ENCODE measurements at regions not wholly inside any gene's neighbourhood (a gene's known extent, or its start where the extent isn't known, plus 50 kb on each side); places are given as distances from the start of the nearest gene placed in this dataset.
A peak's percentile ranks its signal among the peaks of the same experiment; 100 is the strongest.

DNA sequence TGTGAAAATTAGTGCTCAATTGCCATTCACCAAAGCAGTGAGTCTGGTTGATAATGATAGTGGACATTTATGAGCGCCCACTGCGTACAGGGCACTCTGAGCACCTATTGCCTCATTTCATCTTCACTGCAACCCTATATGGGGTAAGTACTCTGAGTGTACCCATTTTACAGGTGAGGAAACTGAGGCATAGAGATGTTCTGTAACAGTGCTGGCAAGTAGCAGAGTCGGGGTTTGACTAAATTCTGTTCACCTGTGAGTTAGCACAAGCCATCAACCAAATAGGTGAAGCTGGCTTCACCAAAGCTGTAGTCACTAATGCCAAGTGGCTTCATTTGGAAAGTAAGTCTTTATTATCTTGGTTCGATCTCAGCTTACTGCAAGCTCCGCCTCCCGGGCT lies 135.8 kb downstream of the SPAG6 start:
- ATAC-seq (no peak), DNase-seq (no peak)
- in situ Hi-C loops (cut with MboI; ENCODE audit: low sequenced_read_pairs in 4 of 4) = no loop called here
- Histone ChIP-seq H3K27me3 (peaks cover 9 to 15% (median 14%) of the 10 kb centered on the region in 3 donors), H3K4me1 (peaks cover 0 to 8% of the 10 kb centered on the region in 2 donors), H3K36me3 (no peaks in the 10 kb centered on the region), H3K27ac (no peak overlapping the region), H3K4me3 (no peak overlapping the region), H3K9me3 (no peaks in the 10 kb centered on the region)
- TF ChIP-seq POLR2A (IDR thresholded peaks at IDR 0.05) = no peak
- TF ChIP-seq, protein P1, sequence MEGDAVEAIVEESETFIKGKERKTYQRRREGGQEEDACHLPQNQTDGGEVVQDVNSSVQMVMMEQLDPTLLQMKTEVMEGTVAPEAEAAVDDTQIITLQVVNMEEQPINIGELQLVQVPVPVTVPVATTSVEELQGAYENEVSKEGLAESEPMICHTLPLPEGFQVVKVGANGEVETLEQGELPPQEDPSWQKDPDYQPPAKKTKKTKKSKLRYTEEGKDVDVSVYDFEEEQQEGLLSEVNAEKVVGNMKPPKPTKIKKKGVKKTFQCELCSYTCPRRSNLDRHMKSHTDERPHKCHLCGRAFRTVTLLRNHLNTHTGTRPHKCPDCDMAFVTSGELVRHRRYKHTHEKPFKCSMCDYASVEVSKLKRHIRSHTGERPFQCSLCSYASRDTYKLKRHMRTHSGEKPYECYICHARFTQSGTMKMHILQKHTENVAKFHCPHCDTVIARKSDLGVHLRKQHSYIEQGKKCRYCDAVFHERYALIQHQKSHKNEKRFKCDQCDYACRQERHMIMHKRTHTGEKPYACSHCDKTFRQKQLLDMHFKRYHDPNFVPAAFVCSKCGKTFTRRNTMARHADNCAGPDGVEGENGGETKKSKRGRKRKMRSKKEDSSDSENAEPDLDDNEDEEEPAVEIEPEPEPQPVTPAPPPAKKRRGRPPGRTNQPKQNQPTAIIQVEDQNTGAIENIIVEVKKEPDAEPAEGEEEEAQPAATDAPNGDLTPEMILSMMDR (IDR thresholded peaks at IDR 0.05 in 4 of 5, conservative IDR thresholded peaks at IDR 0.05 in 1 of 5) = no peak
- intact Hi-C loops (cut with DNase I; ENCODE audit: low total_unique reads) = no loop called here

DNA sequence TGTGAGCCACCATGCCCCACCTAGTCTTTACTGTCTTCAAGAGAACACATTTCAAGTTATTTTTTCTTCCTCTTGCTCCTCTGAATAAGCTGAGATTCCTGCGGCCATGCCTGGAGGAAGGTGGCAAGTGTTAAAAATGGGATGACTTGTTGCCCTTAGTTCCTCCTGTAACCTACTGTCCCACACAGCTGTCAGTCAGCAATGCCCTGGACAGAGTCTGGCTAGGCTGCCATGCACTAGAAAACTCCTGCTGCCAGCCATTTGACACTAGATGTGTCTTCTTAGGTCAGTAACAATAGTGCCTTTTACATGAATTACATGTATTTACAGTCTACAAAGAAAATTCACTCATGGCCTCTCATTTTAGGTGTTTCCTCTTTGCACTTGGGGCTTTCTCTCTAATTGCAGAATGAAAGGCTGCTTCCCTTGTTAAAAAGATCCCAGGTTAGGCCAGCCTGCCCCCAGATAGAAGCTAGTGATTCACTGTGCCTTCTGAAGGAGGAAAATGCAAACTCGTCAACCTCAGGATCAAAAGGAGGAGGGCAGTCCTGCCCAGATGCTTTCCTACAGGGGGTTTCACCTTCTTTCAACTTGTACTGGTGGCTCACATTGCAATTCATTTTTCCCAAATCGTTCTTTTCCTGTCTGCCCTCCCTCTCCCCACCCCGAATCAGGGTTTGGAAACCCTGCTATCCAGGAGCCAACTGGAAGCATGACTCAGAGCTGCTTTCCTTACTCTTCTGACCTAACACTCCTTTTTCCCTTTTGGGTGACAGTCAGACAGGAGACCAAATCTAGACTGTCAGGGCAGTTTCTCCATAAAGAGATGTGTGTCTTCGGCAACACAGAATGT lies 136.6 kb downstream of the SPAG6 start:
- ATAC-seq (peak; percentile 85 to 97), DNase-seq (no peak)
- peaks cover 0 to 3% of the 10 kb centered on the region in 2 donors for H3K4me1 ChIP-seq
- TF ChIP-seq, protein P1 (IDR thresholded peaks at IDR 0.05 in 4 of 5, conservative IDR thresholded peaks at IDR 0.05 in 1 of 5) = no peak
- TF ChIP-seq POLR2A (IDR thresholded peaks at IDR 0.05) = no peak
- peaks cover 1 to 7% (median 6%) of the 10 kb centered on the region in 3 donors for H3K27me3 ChIP-seq
- intact Hi-C loops (cut with DNase I; ENCODE audit: low total_unique reads) = no loop called here
- no peaks in the 10 kb centered on the region for H3K36me3 ChIP-seq
- no peaks in the 10 kb centered on the region for H3K9me3 ChIP-seq
- no peak overlapping the region for H3K4me3 ChIP-seq
- peak overlapping the region in 1 of 4 donors; percentile 49 for H3K27ac ChIP-seq
- in situ Hi-C loops (cut with MboI; ENCODE audit: low sequenced_read_pairs in 4 of 4) = no loop called here

DNA sequence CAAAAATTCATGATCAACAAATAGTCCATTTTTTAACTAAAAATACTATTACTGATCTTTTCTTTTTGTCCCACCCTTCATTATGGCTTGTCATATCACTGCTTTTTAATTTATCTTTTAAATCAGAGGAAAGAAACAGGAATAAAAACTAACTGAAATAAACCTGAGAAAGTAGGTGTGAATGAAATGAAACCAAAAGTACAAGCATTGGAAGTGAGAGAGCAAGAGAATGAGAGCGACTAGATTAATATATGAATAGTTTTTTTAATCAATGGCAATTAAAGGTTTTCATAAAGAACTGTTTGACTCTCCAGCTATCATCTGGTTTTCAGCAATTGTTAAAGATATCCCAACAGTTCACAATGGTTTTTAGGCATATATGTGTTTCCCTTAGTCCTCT lies 137.8 kb downstream of the SPAG6 start:
- Histone ChIP-seq H3K9me3 (no peaks in the 10 kb centered on the region), H3K4me1 (peaks cover 0 to 3% of the 10 kb centered on the region in 2 donors), H3K36me3 (no peaks in the 10 kb centered on the region), H3K27ac (no peak overlapping the region), H3K4me3 (no peak overlapping the region), H3K27me3 (no peaks in the 10 kb centered on the region)
- in situ Hi-C loops (cut with MboI; ENCODE audit: low sequenced_read_pairs in 4 of 4) = no loop called here
- no peak for TF ChIP-seq POLR2A (IDR thresholded peaks at IDR 0.05)
- TF ChIP-seq, protein P1 (IDR thresholded peaks at IDR 0.05 in 4 of 5, conservative IDR thresholded peaks at IDR 0.05 in 1 of 5) = no peak
- DNase-seq (no peak), ATAC-seq (no peak)
- intact Hi-C loops (cut with DNase I; ENCODE audit: low total_unique reads) = no loop called here

Data from gastrocnemius medialis (tissue), 4 donors.